Osteoblast (primary cell): ENCODE measurements at regions not wholly inside any gene's neighbourhood (a gene's known extent, or its start where the extent isn't known, plus 50 kb on each side); places are given as distances from the start of the nearest gene placed in this dataset.

Experiments
- DNase-seq: peaks from one replicate; pipeline ENCODE4 v3.0.0; 2011; ENCODE audit warnings: low spot score, mixed read lengths; ENCODE audit not compliant: insufficient read length; ENCODE audit errors: missing footprints
- H2AFZ ChIP-seq: 2 replicates; pipeline ENCODE4 v1.6.0; 2011; ENCODE audit warnings: mild to moderate bottlenecking, low read length
- H3K27ac ChIP-seq: 2 replicates; pipeline ENCODE4 v1.5.1; 2011; ENCODE audit warnings: mild to moderate bottlenecking, low read depth, low read length, moderate library complexity
- H3K27me3 ChIP-seq: 2 replicates; pipeline ENCODE4 v1.6.0; 2012; ENCODE audit warnings: mild to moderate bottlenecking, control low read depth, inconsistent platforms, low read length, moderate library complexity; ENCODE audit not compliant: insufficient read depth
- H3K36me3 ChIP-seq: 2 replicates; pipeline ENCODE4 v1.5.1; 2011; ENCODE audit warnings: mild to moderate bottlenecking, low read length, control low read depth, moderate library complexity; ENCODE audit not compliant: insufficient read depth
- H3K4me1 ChIP-seq: 2 replicates; pipeline ENCODE4 v1.5.1; 2011; ENCODE audit warnings: mild to moderate bottlenecking, low read length, control low read depth, moderate library complexity; ENCODE audit not compliant: insufficient read depth
- H3K4me2 ChIP-seq: 2 replicates; pipeline ENCODE4 v1.6.0; 2011; ENCODE audit warnings: mild to moderate bottlenecking, low read length; ENCODE audit not compliant: insufficient read depth
- H3K4me3 ChIP-seq: fragments of 200-600 bp; sonication (generic); 3 replicates; pipeline ENCODE4 v1.5.1; 2012; ENCODE audit warnings: mild to moderate bottlenecking, low read length, inconsistent platforms; ENCODE audit not compliant: insufficient read depth
- H3K79me2 ChIP-seq: 2 replicates; pipeline ENCODE4 v1.6.0; 2012; ENCODE audit warnings: mild to moderate bottlenecking, low read length, control low read depth, inconsistent platforms; ENCODE audit not compliant: insufficient read depth
- H3K9me3 ChIP-seq: 2 replicates; pipeline ENCODE4 v1.5.1; 2011; ENCODE audit warnings: low read depth, low read length, control low read depth
- H4K20me1 ChIP-seq: 2 replicates; pipeline ENCODE4 v1.6.0; 2012; ENCODE audit warnings: mild to moderate bottlenecking, low read length, control low read depth; ENCODE audit not compliant: insufficient read depth
- CTCF ChIP-seq: IDR thresholded peaks from 2 replicates; pipeline ENCODE4 v1.5.1; 2011; ENCODE audit warnings: mild to moderate bottlenecking, low read depth, low read length, moderate library complexity; ENCODE audit errors: extremely low read depth

- H3K79me2 ChIP-seq: no peaks in the 10 kb centered on the region
- H3K27ac ChIP-seq: no peak overlapping the region
- no peaks in the 10 kb centered on the region for H4K20me1 ChIP-seq
- no peak overlapping the region for H3K4me3 ChIP-seq
- H2AFZ ChIP-seq: no peak overlapping the region
- no peaks in the 10 kb centered on the region for H3K4me1 ChIP-seq
- no peak overlapping the region for H3K4me2 ChIP-seq
- no peak for TF ChIP-seq CTCF
- H3K36me3 ChIP-seq: no peaks in the 10 kb centered on the region
- no peaks in the 10 kb centered on the region for H3K9me3 ChIP-seq
- H3K27me3 ChIP-seq: no peaks in the 10 kb centered on the region
- DNase-seq: no peak
Observed at GRCh38 chr6:9257215-9257614, 821.9 kb upstream of the SLC35B3 start.

DNA sequence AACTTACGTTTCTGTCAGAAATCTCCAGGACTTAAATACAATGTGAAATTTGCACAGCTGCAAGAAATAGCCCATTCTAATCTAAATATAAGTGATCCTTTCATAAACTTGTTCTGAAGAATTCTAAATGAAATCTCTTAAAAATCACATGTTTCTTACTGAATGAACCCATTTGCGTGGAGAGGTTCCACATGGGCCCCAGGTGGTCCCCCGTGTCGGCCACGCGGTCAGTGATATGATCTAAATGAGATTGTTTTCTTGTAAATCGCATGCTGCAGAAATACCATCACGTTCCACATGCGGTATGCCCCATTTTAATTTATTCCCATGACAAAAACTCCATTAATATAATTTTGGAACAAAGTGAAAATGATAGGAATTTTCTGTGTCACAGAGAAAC is 818.9 kb upstream of the SLC35B3 start:
- no peak overlapping the region for H2AFZ ChIP-seq
- H3K27me3 ChIP-seq: no peaks in the 10 kb centered on the region
- no peak overlapping the region for H3K4me2 ChIP-seq
- DNase-seq: no peak
- no peaks in the 10 kb centered on the region for H3K4me1 ChIP-seq
- no peak for TF ChIP-seq CTCF
- no peaks in the 10 kb centered on the region for H4K20me1 ChIP-seq
- H3K36me3 ChIP-seq: no peaks in the 10 kb centered on the region
- H3K9me3 ChIP-seq: no peaks in the 10 kb centered on the region
- no peak overlapping the region for H3K27ac ChIP-seq
- H3K79me2 ChIP-seq: no peaks in the 10 kb centered on the region
- no peak overlapping the region for H3K4me3 ChIP-seq

- no peaks in the 10 kb centered on the region for H4K20me1 ChIP-seq
- no peaks in the 10 kb centered on the region for H3K36me3 ChIP-seq
- DNase-seq: no peak
- H3K79me2 ChIP-seq: no peaks in the 10 kb centered on the region
- no peaks in the 10 kb centered on the region for H3K9me3 ChIP-seq
- no peak overlapping the region for H3K4me2 ChIP-seq
- no peaks in the 10 kb centered on the region for H3K27me3 ChIP-seq
- H3K4me1 ChIP-seq: no peaks in the 10 kb centered on the region
- no peak overlapping the region for H3K4me3 ChIP-seq
- H2AFZ ChIP-seq: no peak overlapping the region
- H3K27ac ChIP-seq: no peak overlapping the region
- no peak for TF ChIP-seq CTCF
Observed at GRCh38 chr6:9252799-9253198, 817.5 kb upstream of the SLC35B3 start.

DNA sequence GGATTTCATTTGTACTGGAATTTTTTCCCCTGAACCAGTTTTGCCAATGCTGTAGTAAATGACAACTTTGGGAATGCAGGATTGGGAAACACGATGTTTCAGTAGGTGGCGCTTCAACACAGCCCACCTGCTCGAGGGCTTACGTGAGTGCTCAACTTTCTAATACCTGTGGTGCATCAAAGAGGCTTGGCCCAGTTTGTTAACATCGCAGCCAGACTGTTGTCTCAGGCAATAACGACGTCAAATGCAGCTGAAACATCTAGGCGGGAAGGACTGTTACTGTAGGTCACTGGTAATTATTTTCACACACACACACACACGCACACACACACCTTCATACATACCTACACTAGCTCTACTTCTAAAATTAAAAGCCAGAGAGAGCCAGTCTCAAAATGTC is 815.5 kb upstream of the SLC35B3 start:
- TF ChIP-seq CTCF: no peak
- H3K79me2 ChIP-seq: no peaks in the 10 kb centered on the region
- H3K4me1 ChIP-seq: no peaks in the 10 kb centered on the region
- no peaks in the 10 kb centered on the region for H4K20me1 ChIP-seq
- H3K4me2 ChIP-seq: no peak overlapping the region
- H2AFZ ChIP-seq: no peak overlapping the region
- H3K27me3 ChIP-seq: no peaks in the 10 kb centered on the region
- DNase-seq: no peak
- H3K36me3 ChIP-seq: no peaks in the 10 kb centered on the region
- no peak overlapping the region for H3K4me3 ChIP-seq
- no peak overlapping the region for H3K27ac ChIP-seq
- no peaks in the 10 kb centered on the region for H3K9me3 ChIP-seq
